Astrocyte of the spinal cord (primary cell): ENCODE measurements at regions not wholly inside any gene's neighbourhood (a gene's known extent, or its start where the extent isn't known, plus 50 kb on each side); places are given as distances from the start of the nearest gene placed in this dataset.

Experiments
- DNase-seq: peaks from one replicate; pipeline ENCODE4 v3.0.0; 2011; ENCODE audit warnings: low read depth, low spot score
- H3K4me3 ChIP-seq: 2 replicates; pipeline ENCODE4 v1.5.1; 2011; ENCODE audit warnings: low read depth, mild to moderate bottlenecking, low read length, moderate library complexity
- CTCF ChIP-seq: IDR thresholded peaks from 2 replicates; pipeline ENCODE4 v1.5.1; 2012; ENCODE audit warnings: low read depth, mild to moderate bottlenecking, low read length, inconsistent platforms
- in situ Hi-C: cut with HindIII; loops from 2 replicates; pipeline ENCODE4 v1.10.0; 2017; ENCODE audit warnings: low sequenced_read_pairs

- TF ChIP-seq CTCF = no peak
- DNase-seq = no peak
- in situ Hi-C loops = no loop called here
- H3K4me3 ChIP-seq = no peak overlapping the region
Observed at GRCh38 chr1:4877426-4877825, 223.0 kb downstream of the AJAP1 start.

- TF ChIP-seq CTCF = no peak
- no peak overlapping the region for H3K4me3 ChIP-seq
- no peak for DNase-seq
- in situ Hi-C loops = no loop called here
Observed at GRCh38 chr1:4871373-4871772, 217.0 kb downstream of the AJAP1 start.

GRCh38 chr1:4868521-4868920, 214.1 kb downstream of the AJAP1 start:
- DNase-seq = no peak
- in situ Hi-C loops = no loop called here
- no peak for TF ChIP-seq CTCF
- H3K4me3 ChIP-seq = no peak overlapping the region

GRCh38 chr1:4856396-4856795, 202.0 kb downstream of the AJAP1 start:
- in situ Hi-C loops = no loop called here
- H3K4me3 ChIP-seq = no peak overlapping the region
- TF ChIP-seq CTCF = no peak
- DNase-seq = no peak

- no peak overlapping the region for H3K4me3 ChIP-seq
- DNase-seq = no peak
- in situ Hi-C loops = no loop called here
- no peak for TF ChIP-seq CTCF
Observed at GRCh38 chr1:4854367-4854766, 200.0 kb downstream of the AJAP1 start.

GRCh38 chr1:4853904-4854303, 199.5 kb downstream of the AJAP1 start:
- no peak for TF ChIP-seq CTCF
- in situ Hi-C loops = no loop called here
- H3K4me3 ChIP-seq = no peak overlapping the region
- DNase-seq = no peak
